Stimulated activated CD8-positive, alpha-beta memory T cell treated with anti-CD3 and anti-CD28 coated beads, Interleukin-15, amount 100 ng/mL, for 24 hours (primary cell): ENCODE measurements at regions not wholly inside any gene's neighbourhood (a gene's known extent, or its start where the extent isn't known, plus 50 kb on each side); places are given as distances from the start of the nearest gene placed in this dataset.

Experiments
- DNase-seq: peaks from one replicate; pipeline ENCODE4 v3.0.0-alpha.2; 2020; ENCODE audit warnings: low read depth

DNA sequence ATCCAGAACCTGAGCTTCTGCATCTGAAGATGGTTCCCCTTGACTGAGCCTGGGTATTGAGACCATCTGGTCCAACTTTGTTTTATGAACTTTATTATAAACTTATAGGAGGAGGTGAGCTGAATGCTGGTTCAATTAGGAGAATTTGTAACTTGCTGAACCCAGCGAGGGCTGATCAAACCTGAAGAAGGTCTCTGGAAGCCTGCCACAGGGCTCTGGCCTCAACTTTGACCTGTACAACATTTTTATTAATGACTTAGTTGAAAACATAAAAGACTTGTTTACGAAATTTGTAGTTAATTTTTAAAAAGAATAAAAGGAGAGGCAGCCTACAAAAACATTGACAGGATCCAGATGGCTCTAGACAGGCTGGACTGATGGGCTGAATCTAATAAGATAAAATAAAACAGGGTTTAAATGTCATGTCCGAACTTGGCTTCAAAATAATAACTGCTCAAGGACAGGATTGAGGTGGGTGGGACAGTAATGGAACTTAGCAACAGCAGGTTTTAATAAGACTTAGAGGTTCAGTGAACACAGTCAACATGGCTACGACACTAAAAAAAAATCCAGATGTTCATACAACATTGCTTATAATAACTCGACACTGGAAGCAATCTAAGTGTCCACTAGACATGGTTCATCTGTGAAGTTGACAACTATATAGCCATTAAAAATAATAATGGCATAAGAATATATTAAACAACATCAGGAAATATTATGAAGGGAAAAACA is 53.4 kb upstream of the GJB5 start:
- DNase-seq: no peak
